K562 (cell line): ENCODE measurements at regions not wholly inside any gene's neighbourhood (a gene's known extent, or its start where the extent isn't known, plus 50 kb on each side); places are given as distances from the start of the nearest gene placed in this dataset.

Experiments used
- ATAC-seq: fragments of 200-7000 bp; cut with Tn5 transposase; 3 replicates; pipeline ENCODE4 v1.9.1; 2020; ENCODE audit warnings: moderate library complexity
- BruUV-seq: library from RNA; stranded (reverse); fragments of 400-500 nt; replicated peaks from 2 replicates; lab custom pipeline; 2021; lab: Mats Ljungman, UMichigan
- CTCF ChIA-PET: fragments of 300-600 bp; formaldehyde crosslinking; extraction: SDS; loops from one replicate; lab custom pipeline; 2021; ENCODE audit warnings: low intra/inter-chr PET ratio; lab: Yijun Ruan, JAX
- POLR2A ChIA-PET: fragments of 300-600, 350-650 bp; sonication (Branson Sonifier 250); formaldehyde crosslinking; extraction: SDS; loops from one replicate; lab custom pipeline; 2021; ENCODE audit warnings: antibody characterized with exemption, inconsistent platforms; lab: Yijun Ruan, JAX
- DNase-seq, 4 experiments: peaks; one replicate each; pipeline versions ENCODE4 v3.0.0 to v3.0.0-alpha.2; 2011 to 2018; ENCODE audit warnings: low spot score in 3 of 4, mixed read lengths in 3 of 4; ENCODE audit errors: extremely low read depth in 1 of 4
- FAIRE-seq: peaks from 2 replicates; lab custom pipeline; 2011; peaks lifted over from hg19 to GRCh38; lab: Jason Lieb, UNC
- H2AFZ ChIP-seq: 2 replicates; pipeline ENCODE4 v1.6.0; 2011; ENCODE audit warnings: low read depth, low read length, control low read depth, inconsistent platforms
- H3K27ac ChIP-seq: fragments of 200-600 bp; 3 replicates; pipeline ENCODE4 v1.8.0; 2011; ENCODE audit warnings: low read depth, mild to moderate bottlenecking, control low read depth, inconsistent platforms, low read length, moderate library complexity, mixed read lengths; ENCODE audit errors: extremely low read depth
- H3K27me3 ChIP-seq, 2 experiments: fragments of 300-600 bp in 1 of 2; 2 replicates in 1 of 2; 3 replicates in 1 of 2; pipeline versions ENCODE4 v1.6.0 to v1.8.0; 2011; ENCODE audit warnings: inconsistent platforms in 2 of 2, low read length in 2 of 2, mild to moderate bottlenecking in 1 of 2, mixed read lengths in 1 of 2, moderate library complexity in 1 of 2; ENCODE audit not compliant: control insufficient read depth in 2 of 2, insufficient read depth in 2 of 2
- H3K36me3 ChIP-seq: fragments of 300-600 bp; 3 replicates; pipeline ENCODE4 v1.8.0; 2011; ENCODE audit warnings: mild to moderate bottlenecking, low read length, inconsistent platforms; ENCODE audit not compliant: control insufficient read depth, insufficient read depth
- H3K4me1 ChIP-seq, 2 experiments: fragments of 200-600 bp in 1 of 2; replicated peaks in 1 of 2; 2 replicates in 1 of 2; 3 replicates in 1 of 2; pipeline versions ENCODE4 v1.5.1 to v1.8.0; 2011; ENCODE audit warnings: inconsistent platforms in 2 of 2, low read length in 2 of 2, mild to moderate bottlenecking in 1 of 2, mixed read lengths in 1 of 2, moderate library complexity in 1 of 2; ENCODE audit not compliant: control insufficient read depth in 2 of 2, insufficient read depth in 2 of 2
- H3K4me2 ChIP-seq: 2 replicates; pipeline ENCODE4 v1.6.1; 2011; ENCODE audit warnings: low read length, control low read depth, inconsistent platforms, mixed read lengths; ENCODE audit not compliant: insufficient read depth
- H3K4me3 ChIP-seq: fragments of 200-600 bp; sonication (generic), shearing (Covaris generic); 2 replicates; pipeline ENCODE4 v1.5.1; 2016; ENCODE audit warnings: control low read depth, inconsistent platforms
- H3K79me2 ChIP-seq: fragments of 200-600 bp; 3 replicates; pipeline ENCODE4 v1.8.0; 2011; ENCODE audit warnings: low read length, inconsistent platforms; ENCODE audit not compliant: control insufficient read depth, insufficient read depth
- H3K9ac ChIP-seq, 2 experiments: 2 replicates each; pipeline versions ENCODE4 v1.6.0 to v1.6.1; 2011; ENCODE audit warnings: low read depth in 2 of 2, low read length in 2 of 2, control low read depth in 1 of 2, inconsistent platforms in 1 of 2, mild to moderate bottlenecking in 1 of 2, mixed read lengths in 1 of 2; ENCODE audit not compliant: insufficient read depth in 1 of 2
- H3K9me1 ChIP-seq: one replicate; pipeline ENCODE4 v1.6.0; 2011; ENCODE audit warnings: inconsistent platforms, mild to moderate bottlenecking, low read length, moderate library complexity; ENCODE audit not compliant: control insufficient read depth, insufficient read depth
- H3K9me3 ChIP-seq: replicated peaks from 2 replicates; pipeline ENCODE4 v1.5.1; 2011; ENCODE audit warnings: low read depth, low read length, inconsistent platforms; ENCODE audit not compliant: control insufficient read depth, insufficient read depth
- H4K20me1 ChIP-seq: replicated peaks from 2 replicates; pipeline ENCODE4 v1.6.1; 2011; ENCODE audit warnings: low read length, inconsistent platforms, mixed read lengths; ENCODE audit not compliant: control insufficient read depth, insufficient read depth
- L3MBTL2 ChIP-seq: fragments of 450-650 bp; IDR thresholded peaks from 2 replicates; pipeline ENCODE4 v1.6.1; 2016; ENCODE audit warnings: mild to moderate bottlenecking, moderate library complexity
- ZNF644 ChIP-seq: fragments of 200-800 bp; sonication (Bioruptor generic); IDR thresholded peaks from 2 replicates; pipeline ENCODE4 v1.6.1; 2016; ENCODE audit warnings: low read depth, missing genetic modification characterization, missing compliant biosample characterization
- WGBS: fragments of 100-300 bp; shearing (Covaris generic); methylation state at CpG from one replicate; pipeline ENCODE4 v1.1.6; 2016; ENCODE audit warnings: low coverage, mixed read lengths; ENCODE audit not compliant: insufficient coverage; ENCODE audit errors: missing lambda C conversion rate; 5-methylcytosine and 5-hydroxymethylcytosine counted together
- in situ Hi-C: fragments of 300-500 bp; cut with MboI; formaldehyde crosslinking; loops from 4 replicates; pipeline ENCODE4 v1.15.0; 2018; ENCODE audit warnings: inconsistent platforms, mixed read lengths
- intact Hi-C: fragments of 100-400 bp; cut with micrococcal nuclease; formaldehyde crosslinking; loops from 2 replicates; pipeline ENCODE4 v1.14.2; 2022

DNA sequence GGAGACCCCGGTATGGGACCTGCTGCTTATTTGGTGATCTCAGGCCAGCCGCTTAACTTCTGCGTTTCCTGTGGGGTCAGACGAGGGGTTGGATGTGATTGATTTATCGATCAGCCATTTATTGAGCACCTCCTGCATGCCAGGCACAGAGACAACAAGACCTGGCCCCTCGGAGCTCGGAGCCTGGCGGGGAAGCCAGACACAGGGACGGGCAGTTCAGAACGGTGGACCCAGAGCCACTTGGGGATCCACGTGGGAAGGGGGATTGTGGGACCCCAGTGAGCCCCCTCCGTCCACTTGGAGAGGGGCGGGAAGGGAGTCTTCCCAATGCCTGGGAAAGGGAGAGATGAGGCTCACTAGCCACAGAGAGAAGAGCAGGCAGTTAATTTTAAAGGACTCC is 84.7 kb upstream of the CIBAR2 start (continued):
- no peak for TF ChIP-seq ZNF644 (tag)

DNA sequence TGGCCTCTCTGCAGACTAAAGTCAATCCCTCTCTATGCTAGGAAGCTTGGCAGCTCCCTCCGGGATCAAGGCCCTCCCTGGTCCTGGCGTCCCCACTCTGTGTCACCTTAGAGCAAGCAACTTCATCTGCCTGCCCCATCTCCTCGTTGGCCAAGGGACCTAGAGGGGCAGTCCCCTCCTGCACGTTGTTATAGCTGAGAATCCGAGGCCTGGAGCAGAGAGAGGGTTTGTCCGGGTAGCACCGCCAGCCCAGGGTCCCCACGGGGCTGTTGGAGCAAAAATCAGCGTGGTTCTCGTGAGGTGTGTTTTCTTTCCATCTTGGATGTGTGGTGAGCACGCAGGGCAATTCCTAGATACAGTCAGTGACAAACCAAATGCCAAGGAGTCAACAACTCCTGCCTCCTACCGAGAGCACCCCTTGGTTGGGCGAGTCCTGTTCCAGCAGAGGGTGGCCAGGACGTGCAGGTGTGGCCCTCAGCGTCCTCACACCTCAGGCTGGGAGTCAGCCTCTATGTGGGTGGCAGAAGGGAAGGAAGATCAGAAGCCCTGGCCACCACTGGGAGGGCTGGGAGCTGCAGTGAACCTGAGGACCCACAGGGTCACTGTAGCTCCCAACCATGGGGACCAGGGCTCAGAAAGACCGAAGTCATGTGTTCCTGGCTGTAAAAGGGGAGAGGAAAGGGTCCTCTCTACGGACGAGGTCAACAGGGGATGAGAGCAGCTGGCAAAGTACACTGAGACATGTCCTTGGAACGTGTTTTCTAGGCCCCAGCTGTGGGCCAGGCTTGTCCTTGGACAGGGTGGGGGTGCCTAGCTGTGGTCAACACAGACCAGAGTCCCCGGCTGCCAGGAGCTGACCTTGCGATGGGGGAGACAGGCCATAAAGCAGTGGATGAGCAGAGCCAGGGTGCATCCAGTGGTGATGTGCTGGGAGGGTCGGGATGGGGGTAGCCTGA is 85.6 kb upstream of the CIBAR2 start:
- intact Hi-C loops (no loop called here), in situ Hi-C loops (no loop called here)
- Histone ChIP-seq H4K20me1 (peaks cover 5% of the 10 kb centered on the region; the same call in 1 of the 2 replicates), H3K9me1 (peaks cover 4% of the 10 kb centered on the region), H2AFZ (no peak overlapping the region), H3K79me2 (peaks cover 24% of the 10 kb centered on the region; the same call in 2 of the 3 replicates), H3K9me3 (no peaks in the 10 kb centered on the region), H3K9ac (peak overlapping the region in 1 of 2 experiments; percentile 47; a peak in 2 of 4 replicates), H3K27me3 (no peaks in the 10 kb centered on the region), H3K27ac (no peak overlapping the region), H3K36me3 (no peaks in the 10 kb centered on the region; the same call in 2 of the 3 replicates), H3K4me2 (no peak overlapping the region), H3K4me1 (peaks cover 18 to 43% of the 10 kb centered on the region in 2 experiments; a peak in 4 of 5 replicates), H3K4me3 (no peak overlapping the region)
- 73% methylated on average over 22 of the region's 22 CpGs for WGBS
- no peak for DNase-seq
- POLR2A ChIA-PET: interaction anchor here (2.8 kb wide), 1 partner anchor 13 kb away, joined by 14 read pairs; no protein-coding TSS in a partner anchor
- FAIRE-seq: no peak
- ATAC-seq: no peak; the same call in 1 of the 3 replicates
- TF ChIP-seq L3MBTL2: no peak
- no TSS peak for BruUV-seq
- CTCF ChIA-PET: no interaction called here
